ENCODE measurements at regions not wholly inside any gene's neighbourhood (a gene's known extent, or its start where the extent isn't known, plus 50 kb on each side); places are given as distances from the start of the nearest gene placed in this dataset.

DNA sequence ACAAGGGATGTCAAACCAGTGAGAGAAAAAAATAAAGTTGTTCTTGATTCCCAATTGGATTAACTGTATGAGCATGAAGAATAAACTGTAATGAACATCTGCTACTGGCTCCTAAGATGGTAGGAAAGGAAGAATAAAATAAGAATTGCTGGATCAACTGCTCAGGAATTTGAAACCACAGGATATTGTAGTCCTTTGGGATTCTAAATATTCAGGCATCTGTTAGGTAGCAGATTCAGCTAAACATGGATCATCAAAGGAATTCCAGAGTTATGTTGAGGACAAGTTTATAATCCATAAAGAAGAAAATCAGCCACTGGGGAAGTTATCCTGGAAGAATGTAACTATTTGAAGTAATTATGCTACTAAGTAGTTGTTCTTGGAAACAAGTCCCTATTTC, 65.8 kb downstream of the ISL1 start:
- Histone ChIP-seq H3K36me3 (ENCODE audit: control insufficient read depth, insufficient read depth, low read length) (no peaks in the 10 kb centered on the region), H3K27ac (ENCODE audit: low read depth, low read length, severe bottlenecking) (no peak overlapping the region), H3K4me3 (ENCODE audit: extremely low read depth, insufficient read depth, low read length, poor library complexity, severe bottlenecking) (no peak overlapping the region), H3K4me1 (ENCODE audit: control insufficient read depth, insufficient read depth, low read length, poor library complexity, severe bottlenecking) (no peaks in the 10 kb centered on the region), H3K9me3 (ENCODE audit: control insufficient read depth, low read length) (no peaks in the 10 kb centered on the region)

DNA sequence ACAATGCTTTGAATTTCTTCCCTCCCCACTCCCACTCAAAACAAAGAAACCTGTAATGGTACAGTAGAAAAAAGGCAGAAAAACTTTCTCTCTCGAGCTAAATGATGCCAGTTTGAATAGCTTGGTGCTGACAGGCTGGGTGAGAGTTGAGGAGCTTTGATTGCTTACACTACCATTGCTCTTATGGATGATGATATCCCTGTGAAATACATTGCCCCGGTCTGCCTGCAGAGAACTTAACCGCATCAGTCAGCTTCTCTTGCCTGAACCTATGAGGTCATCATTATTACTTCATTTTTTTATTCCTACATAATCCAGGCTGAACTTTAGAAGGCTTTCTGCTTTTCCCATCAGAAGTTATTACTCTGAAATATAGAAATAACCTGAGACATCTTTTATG, 69.3 kb downstream of the ISL1 start:
- 95 to 100% methylated on average over 2 of the region's 3 CpGs for WGBS, 2 experiments (ENCODE audit: insufficient coverage in 2 of 2)
- no peaks in the 10 kb centered on the region for H3K9me3 ChIP-seq (ENCODE audit: control insufficient read depth, low read length)
- H3K4me1 ChIP-seq (ENCODE audit: control insufficient read depth, insufficient read depth, low read length, poor library complexity, severe bottlenecking), result no peaks in the 10 kb centered on the region
- no peak overlapping the region for H3K4me3 ChIP-seq (ENCODE audit: extremely low read depth, insufficient read depth, low read length, poor library complexity, severe bottlenecking)
- H3K36me3 ChIP-seq (ENCODE audit: control insufficient read depth, insufficient read depth, low read length), result no peaks in the 10 kb centered on the region
- no peak overlapping the region for H3K27ac ChIP-seq (ENCODE audit: low read depth, low read length, severe bottlenecking)

- Histone ChIP-seq H3K4me3 (ENCODE audit: extremely low read depth, insufficient read depth, low read length, poor library complexity, severe bottlenecking) (no peak overlapping the region), H3K9me3 (ENCODE audit: control insufficient read depth, low read length) (no peaks in the 10 kb centered on the region), H3K36me3 (ENCODE audit: control insufficient read depth, insufficient read depth, low read length) (no peaks in the 10 kb centered on the region), H3K4me1 (ENCODE audit: control insufficient read depth, insufficient read depth, low read length, poor library complexity, severe bottlenecking) (no peaks in the 10 kb centered on the region), H3K27ac (ENCODE audit: low read depth, low read length, severe bottlenecking) (no peak overlapping the region)
- no CpG with 5 or more reads among the region's 6 CpGs for WGBS, 2 experiments (ENCODE audit: insufficient coverage in 2 of 2)
These were observed 81.9 kb downstream of the ISL1 start for GRCh38 chr5:51465165-51465564.

DNA sequence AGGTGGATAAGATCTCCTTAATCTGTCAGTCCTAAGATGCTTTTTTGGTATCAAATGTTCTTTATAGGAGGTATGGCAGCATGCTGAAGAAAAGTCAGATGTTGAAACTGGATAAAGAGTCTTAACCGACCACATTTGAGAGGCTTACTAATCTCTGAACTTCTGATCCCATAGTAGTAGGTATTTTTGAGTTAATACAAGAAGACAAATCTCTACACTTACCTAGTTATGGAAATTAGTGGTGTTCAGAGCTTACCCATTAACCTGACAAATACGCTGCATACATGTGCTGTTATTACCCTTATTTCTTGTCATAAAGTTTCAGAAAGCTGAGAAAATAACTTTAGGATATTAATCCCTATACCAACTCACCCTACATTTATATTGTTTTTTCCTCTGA, 83.0 kb downstream of the ISL1 start:
- 83% methylated on average over 1 of the region's 2 CpGs; no CpG with 5 or more reads in 1 of the 2 experiments for WGBS, 2 experiments (ENCODE audit: insufficient coverage in 2 of 2)
- no peaks in the 10 kb centered on the region for H3K36me3 ChIP-seq (ENCODE audit: control insufficient read depth, insufficient read depth, low read length)
- no peak overlapping the region for H3K4me3 ChIP-seq (ENCODE audit: extremely low read depth, insufficient read depth, low read length, poor library complexity, severe bottlenecking)
- no peaks in the 10 kb centered on the region for H3K4me1 ChIP-seq (ENCODE audit: control insufficient read depth, insufficient read depth, low read length, poor library complexity, severe bottlenecking)
- H3K27ac ChIP-seq (ENCODE audit: low read depth, low read length, severe bottlenecking), result no peak overlapping the region
- H3K9me3 ChIP-seq (ENCODE audit: control insufficient read depth, low read length), result no peaks in the 10 kb centered on the region

GRCh38 chr5:51468196-51468595, 84.9 kb downstream of the ISL1 start:
- Histone ChIP-seq H3K9me3 (ENCODE audit: control insufficient read depth, low read length) (no peaks in the 10 kb centered on the region), H3K27ac (ENCODE audit: low read depth, low read length, severe bottlenecking) (no peak overlapping the region), H3K4me1 (ENCODE audit: control insufficient read depth, insufficient read depth, low read length, poor library complexity, severe bottlenecking) (no peaks in the 10 kb centered on the region), H3K36me3 (ENCODE audit: control insufficient read depth, insufficient read depth, low read length) (no peaks in the 10 kb centered on the region), H3K4me3 (ENCODE audit: extremely low read depth, insufficient read depth, low read length, poor library complexity, severe bottlenecking) (no peak overlapping the region)
- WGBS, 2 experiments (ENCODE audit: insufficient coverage in 2 of 2), result 78 to 100% methylated on average over 1 to 2 of the region's 2 CpGs

DNA sequence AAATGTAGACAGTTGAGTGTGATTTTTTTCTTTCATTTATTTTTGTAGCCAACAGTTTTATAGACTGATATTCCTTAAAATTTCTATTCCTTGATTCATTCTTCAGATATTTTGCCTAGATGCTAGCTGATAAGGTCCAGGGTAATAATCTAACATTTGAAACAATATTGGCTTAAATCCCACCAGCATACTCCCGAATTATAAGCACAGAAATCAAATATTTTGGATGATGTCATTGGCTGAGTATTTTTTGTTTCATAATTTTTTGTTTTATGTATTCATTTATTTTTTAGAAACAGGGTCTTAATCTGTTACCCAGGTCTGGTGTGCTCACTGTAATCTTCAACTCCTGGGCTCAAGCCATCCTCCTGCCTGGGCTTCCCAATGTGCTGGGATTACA, 88.4 kb downstream of the ISL1 start:
- H3K4me3 ChIP-seq (ENCODE audit: extremely low read depth, insufficient read depth, low read length, poor library complexity, severe bottlenecking), result no peak overlapping the region
- H3K4me1 ChIP-seq (ENCODE audit: control insufficient read depth, insufficient read depth, low read length, poor library complexity, severe bottlenecking), result no peaks in the 10 kb centered on the region
- WGBS, 2 experiments (ENCODE audit: insufficient coverage in 2 of 2), result no CpG with 5 or more reads among the region's 1 CpG
- H3K36me3 ChIP-seq (ENCODE audit: control insufficient read depth, insufficient read depth, low read length), result no peaks in the 10 kb centered on the region
- H3K9me3 ChIP-seq (ENCODE audit: control insufficient read depth, low read length), result no peaks in the 10 kb centered on the region
- no peak overlapping the region for H3K27ac ChIP-seq (ENCODE audit: low read depth, low read length, severe bottlenecking)

DNA sequence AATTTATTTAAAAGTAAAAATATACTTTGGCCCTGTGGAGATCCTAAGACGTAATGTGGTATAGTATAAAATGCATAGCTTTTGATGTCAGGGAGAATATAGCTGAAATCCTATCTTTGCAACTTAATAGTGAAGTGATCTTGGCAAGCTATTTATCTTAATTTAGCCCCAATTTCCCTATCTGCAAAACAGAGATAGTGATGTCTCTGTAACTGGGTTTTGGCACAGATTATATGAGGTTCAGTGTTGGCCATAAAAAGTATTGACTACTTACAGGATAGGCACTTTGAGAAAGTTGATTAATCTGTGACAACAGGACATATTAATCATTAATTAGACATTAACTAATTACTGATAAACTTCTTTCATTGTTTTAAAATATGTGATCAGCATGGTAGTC, 89.2 kb downstream of the ISL1 start:
- no CpG with 5 or more reads among the region's 1 CpG for WGBS, 2 experiments (ENCODE audit: insufficient coverage in 2 of 2)
- Histone ChIP-seq H3K4me3 (ENCODE audit: extremely low read depth, insufficient read depth, low read length, poor library complexity, severe bottlenecking) (no peak overlapping the region), H3K9me3 (ENCODE audit: control insufficient read depth, low read length) (no peaks in the 10 kb centered on the region), H3K27ac (ENCODE audit: low read depth, low read length, severe bottlenecking) (no peak overlapping the region), H3K4me1 (ENCODE audit: control insufficient read depth, insufficient read depth, low read length, poor library complexity, severe bottlenecking) (no peaks in the 10 kb centered on the region), H3K36me3 (ENCODE audit: control insufficient read depth, insufficient read depth, low read length) (no peaks in the 10 kb centered on the region)

GRCh38 chr5:51475628-51476027, 92.4 kb downstream of the ISL1 start:
- Histone ChIP-seq H3K27ac (ENCODE audit: low read depth, low read length, severe bottlenecking) (no peak overlapping the region), H3K9me3 (ENCODE audit: control insufficient read depth, low read length) (no peaks in the 10 kb centered on the region), H3K4me1 (ENCODE audit: control insufficient read depth, insufficient read depth, low read length, poor library complexity, severe bottlenecking) (no peaks in the 10 kb centered on the region), H3K4me3 (ENCODE audit: extremely low read depth, insufficient read depth, low read length, poor library complexity, severe bottlenecking) (no peak overlapping the region), H3K36me3 (ENCODE audit: control insufficient read depth, insufficient read depth, low read length) (no peaks in the 10 kb centered on the region)
- 73 to 92% methylated on average over 4 to 5 of the region's 5 CpGs for WGBS, 2 experiments (ENCODE audit: insufficient coverage in 2 of 2)

DNA sequence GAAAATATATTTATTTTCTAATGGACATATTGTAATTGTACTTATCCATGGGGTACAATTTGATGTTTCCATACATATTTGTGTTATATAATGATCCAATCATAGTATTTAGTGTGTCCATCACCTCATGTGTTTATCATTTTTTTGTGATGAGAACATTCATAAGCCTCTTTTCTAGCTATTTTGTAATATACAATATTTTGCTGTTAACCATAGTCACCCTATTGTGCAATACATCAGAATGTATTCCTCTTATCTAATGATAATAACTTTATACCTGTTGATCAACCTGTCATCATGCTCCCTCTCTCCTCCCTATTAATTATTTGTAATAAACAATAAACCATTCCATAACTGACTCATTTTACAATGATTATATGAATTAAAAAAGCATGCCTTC, 93.2 kb downstream of the ISL1 start:
- Histone ChIP-seq H3K27ac (ENCODE audit: low read depth, low read length, severe bottlenecking) (no peak overlapping the region), H3K4me1 (ENCODE audit: control insufficient read depth, insufficient read depth, low read length, poor library complexity, severe bottlenecking) (no peaks in the 10 kb centered on the region), H3K4me3 (ENCODE audit: extremely low read depth, insufficient read depth, low read length, poor library complexity, severe bottlenecking) (no peak overlapping the region), H3K9me3 (ENCODE audit: control insufficient read depth, low read length) (no peaks in the 10 kb centered on the region), H3K36me3 (ENCODE audit: control insufficient read depth, insufficient read depth, low read length) (no peaks in the 10 kb centered on the region)

- H3K27ac ChIP-seq (ENCODE audit: low read depth, low read length, severe bottlenecking), result no peak overlapping the region
- no peaks in the 10 kb centered on the region for H3K36me3 ChIP-seq (ENCODE audit: control insufficient read depth, insufficient read depth, low read length)
- no peak overlapping the region for H3K4me3 ChIP-seq (ENCODE audit: extremely low read depth, insufficient read depth, low read length, poor library complexity, severe bottlenecking)
- WGBS, 2 experiments (ENCODE audit: insufficient coverage in 2 of 2), result 40 to 88% methylated on average over 1 of the region's 1 CpG
- H3K4me1 ChIP-seq (ENCODE audit: control insufficient read depth, insufficient read depth, low read length, poor library complexity, severe bottlenecking), result peaks cover 13% of the 10 kb centered on the region
- no peaks in the 10 kb centered on the region for H3K9me3 ChIP-seq (ENCODE audit: control insufficient read depth, low read length)
These were observed 96.6 kb downstream of the ISL1 start for GRCh38 chr5:51479840-51480239.

GRCh38 chr5:51484326-51484725, 101.1 kb downstream of the ISL1 start:
- Histone ChIP-seq H3K4me1 (ENCODE audit: control insufficient read depth, insufficient read depth, low read length, poor library complexity, severe bottlenecking) (peaks cover 13% of the 10 kb centered on the region), H3K27ac (ENCODE audit: low read depth, low read length, severe bottlenecking) (no peak overlapping the region), H3K9me3 (ENCODE audit: control insufficient read depth, low read length) (no peaks in the 10 kb centered on the region), H3K36me3 (ENCODE audit: control insufficient read depth, insufficient read depth, low read length) (no peaks in the 10 kb centered on the region), H3K4me3 (ENCODE audit: extremely low read depth, insufficient read depth, low read length, poor library complexity, severe bottlenecking) (no peak overlapping the region)

DNA sequence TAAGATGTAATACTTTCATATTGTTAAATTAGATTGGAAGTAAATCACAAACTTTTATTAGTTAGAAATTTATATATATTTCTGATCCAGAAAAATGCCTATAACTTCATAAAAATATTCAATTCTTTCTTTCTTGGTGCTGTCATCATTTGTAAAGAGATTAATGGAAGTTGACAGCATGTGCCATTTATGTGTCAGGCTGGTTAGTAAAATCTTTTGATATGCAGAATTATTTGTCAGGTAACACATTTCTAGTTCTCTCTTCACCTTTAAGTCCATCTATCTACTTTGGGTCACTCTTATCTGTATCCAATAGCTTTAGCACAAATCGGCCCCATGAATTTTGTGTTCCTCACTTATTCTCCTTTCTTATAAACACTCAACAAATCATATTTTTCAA, 102.9 kb downstream of the ISL1 start:
- Histone ChIP-seq H3K4me3 (ENCODE audit: extremely low read depth, insufficient read depth, low read length, poor library complexity, severe bottlenecking) (no peak overlapping the region), H3K4me1 (ENCODE audit: control insufficient read depth, insufficient read depth, low read length, poor library complexity, severe bottlenecking) (peaks cover 13% of the 10 kb centered on the region), H3K36me3 (ENCODE audit: control insufficient read depth, insufficient read depth, low read length) (no peaks in the 10 kb centered on the region), H3K9me3 (ENCODE audit: control insufficient read depth, low read length) (no peaks in the 10 kb centered on the region), H3K27ac (ENCODE audit: low read depth, low read length, severe bottlenecking) (no peak overlapping the region)
- 60 to 92% methylated on average over 1 of the region's 1 CpG for WGBS, 2 experiments (ENCODE audit: insufficient coverage in 2 of 2)

Measured in mesodermal cell (in vitro differentiated cells).